Liver (tissue), 3 donors: ENCODE measurements at regions not wholly inside any gene's neighbourhood (a gene's known extent, or its start where the extent isn't known, plus 50 kb on each side); places are given as distances from the start of the nearest gene placed in this dataset.

Experiments used
- ATF3 ChIP-seq: IDR thresholded peaks from 2 replicates; pipeline ENCODE4 v1.6.1; 2016; ENCODE audit warnings: antibody characterized with exemption
- CTCF ChIP-seq: fragments of 150-350 bp; IDR thresholded peaks from 2 replicates; pipeline ENCODE4 v1.5.1; 2017; ENCODE audit warnings: improper control_type of control experiment, low read depth, low read length; ENCODE audit not compliant: missing input control
- FOXA1 ChIP-seq: IDR thresholded peaks from 2 replicates; pipeline ENCODE4 v1.6.1; 2016; ENCODE audit warnings: antibody characterized with exemption
- GABPA ChIP-seq, 2 donors: IDR thresholded peaks in 1 of 2; conservative IDR thresholded peaks in 1 of 2; 2 replicates each; pipeline ENCODE4 v1.6.1; 2016; ENCODE audit warnings: antibody characterized with exemption in 2 of 2, mild to moderate bottlenecking in 1 of 2, moderate library complexity in 1 of 2
- HNF4A ChIP-seq, 2 donors: conservative IDR thresholded peaks; 2 replicates each; pipeline ENCODE4 v1.6.1; 2016; ENCODE audit warnings: antibody characterized with exemption in 2 of 2, mild to moderate bottlenecking in 2 of 2
- HNF4G ChIP-seq: IDR thresholded peaks from 2 replicates; pipeline ENCODE4 v1.6.1; 2016; ENCODE audit warnings: antibody characterized with exemption
- JUND ChIP-seq, 2 donors: IDR thresholded peaks; 2 replicates each; pipeline ENCODE4 v1.6.1; 2016; ENCODE audit warnings: antibody characterized with exemption in 2 of 2
- MAX ChIP-seq: IDR thresholded peaks from 2 replicates; pipeline ENCODE4 v1.6.1; 2016; ENCODE audit warnings: antibody characterized with exemption
- RAD21 ChIP-seq, 2 donors: IDR thresholded peaks; 2 replicates each; pipeline ENCODE4 v1.6.1; 2016; ENCODE audit warnings: antibody characterized with exemption in 2 of 2, mild to moderate bottlenecking in 2 of 2
- TAF1 ChIP-seq: conservative IDR thresholded peaks from 2 replicates; pipeline ENCODE4 v1.6.1; 2016; ENCODE audit warnings: antibody characterized with exemption, mild to moderate bottlenecking
- YY1 ChIP-seq: IDR thresholded peaks from 2 replicates; pipeline ENCODE4 v1.6.1; 2016; ENCODE audit warnings: antibody characterized with exemption, mild to moderate bottlenecking
- TF ChIP-seq, protein P1 (sequence below): IDR thresholded peaks from 2 replicates; pipeline ENCODE4 v1.6.1; 2016; ENCODE audit warnings: antibody characterized with exemption
- TF ChIP-seq, protein P2 (sequence below): IDR thresholded peaks from 2 replicates; pipeline ENCODE4 v1.6.1; 2016; ENCODE audit warnings: antibody characterized with exemption, mild to moderate bottlenecking
- donor health status: healthy.
- donor health status: healthy.

- no peak for TF ChIP-seq CTCF
- no peak for TF ChIP-seq MAX
- no peak for TF ChIP-seq GABPA (IDR thresholded peaks at IDR 0.05 in 1 of 2, conservative IDR thresholded peaks at IDR 0.05 in 1 of 2)
- no peak for TF ChIP-seq JUND (IDR thresholded peaks at IDR 0.05)
- TF ChIP-seq TAF1, result no peak
- TF ChIP-seq ATF3, result no peak
- TF ChIP-seq, protein P1, sequence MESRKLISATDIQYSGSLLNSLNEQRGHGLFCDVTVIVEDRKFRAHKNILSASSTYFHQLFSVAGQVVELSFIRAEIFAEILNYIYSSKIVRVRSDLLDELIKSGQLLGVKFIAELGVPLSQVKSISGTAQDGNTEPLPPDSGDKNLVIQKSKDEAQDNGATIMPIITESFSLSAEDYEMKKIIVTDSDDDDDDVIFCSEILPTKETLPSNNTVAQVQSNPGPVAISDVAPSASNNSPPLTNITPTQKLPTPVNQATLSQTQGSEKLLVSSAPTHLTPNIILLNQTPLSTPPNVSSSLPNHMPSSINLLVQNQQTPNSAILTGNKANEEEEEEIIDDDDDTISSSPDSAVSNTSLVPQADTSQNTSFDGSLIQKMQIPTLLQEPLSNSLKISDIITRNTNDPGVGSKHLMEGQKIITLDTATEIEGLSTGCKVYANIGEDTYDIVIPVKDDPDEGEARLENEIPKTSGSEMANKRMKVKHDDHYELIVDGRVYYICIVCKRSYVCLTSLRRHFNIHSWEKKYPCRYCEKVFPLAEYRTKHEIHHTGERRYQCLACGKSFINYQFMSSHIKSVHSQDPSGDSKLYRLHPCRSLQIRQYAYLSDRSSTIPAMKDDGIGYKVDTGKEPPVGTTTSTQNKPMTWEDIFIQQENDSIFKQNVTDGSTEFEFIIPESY, result no peak
- TF ChIP-seq, protein P2, sequence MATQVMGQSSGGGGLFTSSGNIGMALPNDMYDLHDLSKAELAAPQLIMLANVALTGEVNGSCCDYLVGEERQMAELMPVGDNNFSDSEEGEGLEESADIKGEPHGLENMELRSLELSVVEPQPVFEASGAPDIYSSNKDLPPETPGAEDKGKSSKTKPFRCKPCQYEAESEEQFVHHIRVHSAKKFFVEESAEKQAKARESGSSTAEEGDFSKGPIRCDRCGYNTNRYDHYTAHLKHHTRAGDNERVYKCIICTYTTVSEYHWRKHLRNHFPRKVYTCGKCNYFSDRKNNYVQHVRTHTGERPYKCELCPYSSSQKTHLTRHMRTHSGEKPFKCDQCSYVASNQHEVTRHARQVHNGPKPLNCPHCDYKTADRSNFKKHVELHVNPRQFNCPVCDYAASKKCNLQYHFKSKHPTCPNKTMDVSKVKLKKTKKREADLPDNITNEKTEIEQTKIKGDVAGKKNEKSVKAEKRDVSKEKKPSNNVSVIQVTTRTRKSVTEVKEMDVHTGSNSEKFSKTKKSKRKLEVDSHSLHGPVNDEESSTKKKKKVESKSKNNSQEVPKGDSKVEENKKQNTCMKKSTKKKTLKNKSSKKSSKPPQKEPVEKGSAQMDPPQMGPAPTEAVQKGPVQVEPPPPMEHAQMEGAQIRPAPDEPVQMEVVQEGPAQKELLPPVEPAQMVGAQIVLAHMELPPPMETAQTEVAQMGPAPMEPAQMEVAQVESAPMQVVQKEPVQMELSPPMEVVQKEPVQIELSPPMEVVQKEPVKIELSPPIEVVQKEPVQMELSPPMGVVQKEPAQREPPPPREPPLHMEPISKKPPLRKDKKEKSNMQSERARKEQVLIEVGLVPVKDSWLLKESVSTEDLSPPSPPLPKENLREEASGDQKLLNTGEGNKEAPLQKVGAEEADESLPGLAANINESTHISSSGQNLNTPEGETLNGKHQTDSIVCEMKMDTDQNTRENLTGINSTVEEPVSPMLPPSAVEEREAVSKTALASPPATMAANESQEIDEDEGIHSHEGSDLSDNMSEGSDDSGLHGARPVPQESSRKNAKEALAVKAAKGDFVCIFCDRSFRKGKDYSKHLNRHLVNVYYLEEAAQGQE, result no peak
- no peak for TF ChIP-seq HNF4G
- TF ChIP-seq FOXA1, result no peak
- TF ChIP-seq YY1, result no peak
- no peak for TF ChIP-seq RAD21 (IDR thresholded peaks at IDR 0.05)
- no peak for TF ChIP-seq HNF4A (conservative IDR thresholded peaks at IDR 0.05)
These were observed 369.4 kb downstream of the TXNL1 start for GRCh38 chr18:56268952-56269351.
